IMR-90 (cell line): ENCODE measurements at regions not wholly inside any gene's neighbourhood (a gene's known extent, or its start where the extent isn't known, plus 50 kb on each side); places are given as distances from the start of the nearest gene placed in this dataset.

ENCODE experiments used
- ATAC-seq: fragments of 200-7000 bp; cut with Tn5 transposase; 2 replicates; pipeline ENCODE4 v1.9.1; 2020; ENCODE audit warnings: low read depth, mild to moderate bottlenecking, moderate library complexity
- BruUV-seq: library from RNA; stranded (reverse); fragments of 400-500 nt; replicated peaks from 2 replicates; lab custom pipeline; 2021; lab: Mats Ljungman, UMichigan
- CTCF ChIA-PET: fragments of 300-600 bp; formaldehyde crosslinking; extraction: SDS; loops from one replicate; lab custom pipeline; 2021; ENCODE audit warnings: antibody characterized with exemption; lab: Yijun Ruan, JAX
- POLR2A ChIA-PET: fragments of 300-600 bp; sonication (Branson Sonifier 250); formaldehyde crosslinking; loops from one replicate; lab custom pipeline; 2022; ENCODE audit warnings: antibody characterized with exemption; ENCODE audit not compliant: unreplicated experiment; lab: Charles Lee
- DNase-seq: peaks from one replicate; pipeline ENCODE4 v3.0.0; 2013
- H2AFZ ChIP-seq: replicated peaks from 2 replicates; pipeline ENCODE3; 2013; ENCODE audit warnings: low read length, mild to moderate bottlenecking; ENCODE audit not compliant: poor library complexity
- H2AK5ac ChIP-seq: 2 replicates; pipeline ENCODE4 v1.6.1; 2013; ENCODE audit warnings: low read depth, low read length, inconsistent platforms
- H2AK9ac ChIP-seq: replicated peaks from 2 replicates; pipeline ENCODE3; 2013; ENCODE audit warnings: mild to moderate bottlenecking, low read depth, low read length, moderate library complexity; ENCODE audit not compliant: poor library complexity
- H2BK120ac ChIP-seq: 2 replicates; pipeline ENCODE4 v1.6.1; 2013; ENCODE audit warnings: low read depth, low read length, inconsistent platforms
- H2BK15ac ChIP-seq: 3 replicates; pipeline ENCODE4 v1.6.1; 2013; ENCODE audit warnings: low read depth, low read length, inconsistent platforms
- H2BK20ac ChIP-seq: 2 replicates; pipeline ENCODE4 v1.6.1; 2013; ENCODE audit warnings: low read depth, mild to moderate bottlenecking, inconsistent platforms, low read length, moderate library complexity
- H2BK5ac ChIP-seq: 2 replicates; pipeline ENCODE4 v1.6.1; 2013; ENCODE audit warnings: mild to moderate bottlenecking, low read depth, low read length, inconsistent platforms; ENCODE audit not compliant: poor library complexity, severe bottlenecking
- H3K14ac ChIP-seq: replicated peaks from 2 replicates; pipeline ENCODE4 v1.6.1; 2013; ENCODE audit warnings: low read depth, low read length, inconsistent platforms
- H3K18ac ChIP-seq: 2 replicates; pipeline ENCODE4 v1.6.1; 2013; ENCODE audit warnings: low read depth, low read length, control low read depth
- H3K23ac ChIP-seq: 2 replicates; pipeline ENCODE4 v1.6.1; 2013; ENCODE audit warnings: low read depth, low read length, inconsistent platforms
- H3K27ac ChIP-seq: 2 replicates; pipeline ENCODE4 v1.5.1; 2013; ENCODE audit warnings: mild to moderate bottlenecking, control low read depth, low read length; ENCODE audit not compliant: insufficient read depth
- H3K27me3 ChIP-seq: 2 replicates; pipeline ENCODE4 v1.6.1; 2013; ENCODE audit warnings: low read length; ENCODE audit not compliant: control insufficient read depth, insufficient read depth
- H3K36me3 ChIP-seq: 2 replicates; pipeline ENCODE4 v1.6.1; 2013; ENCODE audit warnings: low read length, mixed read lengths; ENCODE audit not compliant: control insufficient read depth, insufficient read depth
- H3K4ac ChIP-seq: 2 replicates; pipeline ENCODE4 v1.6.1; 2013; ENCODE audit warnings: low read depth, low read length, inconsistent platforms
- H3K4me1 ChIP-seq: 2 replicates; pipeline ENCODE4 v1.6.1; 2013; ENCODE audit warnings: low read length, mixed read lengths; ENCODE audit not compliant: control insufficient read depth, insufficient read depth
- H3K4me2 ChIP-seq: 2 replicates; pipeline ENCODE4 v1.6.1; 2013; ENCODE audit warnings: low read depth, mild to moderate bottlenecking, control low read depth, low read length, moderate library complexity
- H3K4me3 ChIP-seq: 2 replicates; pipeline ENCODE4 v1.5.1; 2013; ENCODE audit warnings: low read depth, mild to moderate bottlenecking, control low read depth, low read length, moderate library complexity; ENCODE audit not compliant: insufficient read depth
- H3K56ac ChIP-seq: 2 replicates; pipeline ENCODE4 v1.6.1; 2013; ENCODE audit warnings: low read length, inconsistent platforms; ENCODE audit not compliant: insufficient read depth; ENCODE audit errors: extremely low read depth
- H3K79me1 ChIP-seq, 2 experiments: 2 replicates each; pipeline ENCODE4 v1.6.1; 2013; ENCODE audit warnings: low read length in 2 of 2, inconsistent platforms in 1 of 2, low read depth in 1 of 2
- H3K9ac ChIP-seq: 2 replicates; pipeline ENCODE4 v1.6.1; 2013; ENCODE audit warnings: low read depth, low read length, control low read depth
- H3K9me1 ChIP-seq: 2 replicates; pipeline ENCODE4 v1.6.1; 2013; ENCODE audit warnings: low read length, inconsistent platforms; ENCODE audit not compliant: insufficient read depth
- H3K9me3 ChIP-seq: 2 replicates; pipeline ENCODE4 v1.6.1; 2013; ENCODE audit warnings: low read length; ENCODE audit not compliant: control insufficient read depth, insufficient read depth
- H4K20me1 ChIP-seq: 2 replicates; pipeline ENCODE4 v1.6.1; 2013; ENCODE audit warnings: low read length, inconsistent platforms; ENCODE audit not compliant: insufficient read depth
- H4K5ac ChIP-seq: 2 replicates; pipeline ENCODE4 v1.6.1; 2013; ENCODE audit warnings: mild to moderate bottlenecking, low read depth, low read length, control low read depth
- H4K8ac ChIP-seq, 2 experiments: 2 replicates each; pipeline ENCODE4 v1.6.1; 2013; ENCODE audit warnings: low read depth in 2 of 2, low read length in 2 of 2, control low read depth in 1 of 2, inconsistent platforms in 1 of 2
- H4K91ac ChIP-seq: 2 replicates; pipeline ENCODE4 v1.6.1; 2013; ENCODE audit warnings: low read depth, low read length, inconsistent platforms; ENCODE audit not compliant: insufficient read depth
- CHD1 ChIP-seq: IDR thresholded peaks from 2 replicates; pipeline ENCODE4 v1.6.1; 2012; ENCODE audit warnings: low read depth, low read length, improper control_type of control experiment
- MAFK ChIP-seq: IDR thresholded peaks from 2 replicates; pipeline ENCODE4 v1.6.1; 2012; ENCODE audit warnings: low read depth, low read length, improper control_type of control experiment
- MAZ ChIP-seq: IDR thresholded peaks from 2 replicates; pipeline ENCODE4 v1.6.1; 2012; ENCODE audit warnings: low read depth, mild to moderate bottlenecking, low read length, improper control_type of control experiment, moderate library complexity, borderline replicate concordance
- RFX5 ChIP-seq: IDR thresholded peaks from 2 replicates; pipeline ENCODE4 v1.8.0; 2012; ENCODE audit warnings: low read depth, mild to moderate bottlenecking, low read length, moderate library complexity
- SMC3 ChIP-seq: fragments of 150-350 bp; IDR thresholded peaks from 2 replicates; pipeline ENCODE4 v1.6.1; 2016; ENCODE audit warnings: low read depth, mild to moderate bottlenecking, antibody characterized with exemption, low read length, moderate library complexity
- USF2 ChIP-seq: fragments of 150-350 bp; IDR thresholded peaks from 2 replicates; pipeline ENCODE4 v1.6.1; 2017; ENCODE audit warnings: mild to moderate bottlenecking, antibody characterized with exemption, low read length, low read depth
- WGBS, 2 experiments: methylation state at CpG; one replicate each; pipeline versions ENCODE4 v1.1.5 to v1.1.7; 2013; ENCODE audit warnings: missing lambda C conversion rate in 2 of 2; ENCODE audit not compliant: insufficient read length in 1 of 2; ENCODE audit errors: extremely low coverage in 2 of 2; 5-methylcytosine and 5-hydroxymethylcytosine counted together
- dilution Hi-C: fragments of 300-500 bp; cut with HindIII; formaldehyde crosslinking; loops from one replicate; pipeline ENCODE4 v1.14.3; 2018; ENCODE audit warnings: low sequenced_read_pairs; ENCODE audit not compliant: unreplicated experiment
- in situ Hi-C: fragments of 300-500 bp; cut with MboI; formaldehyde crosslinking; loops from 3 replicates; pipeline ENCODE4 v1.14.3; 2019; ENCODE audit warnings: low sequenced_read_pairs, inconsistent platforms, mixed read lengths
- intact Hi-C: fragments of 100-400 bp; cut with micrococcal nuclease; formaldehyde crosslinking; loops from 2 replicates; pipeline ENCODE4 v1.10.0; 2022
- TF ChIP-seq, protein P1 (sequence below): fragments of 150-350 bp; IDR thresholded peaks from 2 replicates; pipeline ENCODE4 v1.6.1; 2016; ENCODE audit warnings: low read depth, mild to moderate bottlenecking, low read length, moderate library complexity, borderline replicate concordance

GRCh38 chr3:82807781-82808180, 1046.3 kb upstream of the GBE1 start:
- no peak overlapping the region for H3K14ac ChIP-seq
- H2BK5ac ChIP-seq, result no peak overlapping the region
- TF ChIP-seq MAZ (no peak), RFX5 (no peak), MAFK (no peak), CHD1 (no peak), SMC3 (no peak), USF2 (no peak)
- TF ChIP-seq, protein P1, sequence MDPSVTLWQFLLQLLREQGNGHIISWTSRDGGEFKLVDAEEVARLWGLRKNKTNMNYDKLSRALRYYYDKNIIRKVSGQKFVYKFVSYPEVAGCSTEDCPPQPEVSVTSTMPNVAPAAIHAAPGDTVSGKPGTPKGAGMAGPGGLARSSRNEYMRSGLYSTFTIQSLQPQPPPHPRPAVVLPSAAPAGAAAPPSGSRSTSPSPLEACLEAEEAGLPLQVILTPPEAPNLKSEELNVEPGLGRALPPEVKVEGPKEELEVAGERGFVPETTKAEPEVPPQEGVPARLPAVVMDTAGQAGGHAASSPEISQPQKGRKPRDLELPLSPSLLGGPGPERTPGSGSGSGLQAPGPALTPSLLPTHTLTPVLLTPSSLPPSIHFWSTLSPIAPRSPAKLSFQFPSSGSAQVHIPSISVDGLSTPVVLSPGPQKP, result no peak
- no peak overlapping the region for H4K5ac ChIP-seq
- H3K4me1 ChIP-seq, result no peaks in the 10 kb centered on the region
- dilution Hi-C loops, result no loop called here
- no peak overlapping the region for H4K91ac ChIP-seq
- peaks cover 3% of the 10 kb centered on the region for H3K9me3 ChIP-seq
- H3K27me3 ChIP-seq, result no peaks in the 10 kb centered on the region
- H2AK5ac ChIP-seq, result no peak overlapping the region
- DNase-seq (no peak), ATAC-seq (no peak)
- H2AK9ac ChIP-seq, result no peak overlapping the region
- H4K20me1 ChIP-seq, result no peaks in the 10 kb centered on the region
- no peak overlapping the region for H2AFZ ChIP-seq
- CTCF ChIA-PET, result no interaction called here
- H3K23ac ChIP-seq, result no peak overlapping the region
- no peaks in the 10 kb centered on the region for H3K79me1 ChIP-seq
- H4K8ac ChIP-seq, result no peak overlapping the region
- no peak overlapping the region for H3K4ac ChIP-seq
- no peak overlapping the region for H3K4me2 ChIP-seq
- no TSS peak for BruUV-seq
- H3K27ac ChIP-seq, result no peak overlapping the region
- no peak overlapping the region for H2BK20ac ChIP-seq
- no peak overlapping the region for H3K4me3 ChIP-seq
- POLR2A ChIA-PET, result no interaction called here
- H3K9me1 ChIP-seq, result no peaks in the 10 kb centered on the region
- in situ Hi-C loops, result no loop called here
- H2BK120ac ChIP-seq, result no peak overlapping the region
- H2BK15ac ChIP-seq, result no peak overlapping the region
- no peak overlapping the region for H3K56ac ChIP-seq
- intact Hi-C loops, result no loop called here
- no peak overlapping the region for H3K18ac ChIP-seq
- WGBS, 2 experiments, result 100% methylated on average over 4 of the region's 23 CpGs; no CpG with 5 or more reads in 1 of the 2 experiments
- H3K36me3 ChIP-seq, result no peaks in the 10 kb centered on the region
- no peak overlapping the region for H3K9ac ChIP-seq
